ENCODE measurements at regions not wholly inside any gene's neighbourhood (a gene's known extent, or its start where the extent isn't known, plus 50 kb on each side); places are given as distances from the start of the nearest gene placed in this dataset.

DNA sequence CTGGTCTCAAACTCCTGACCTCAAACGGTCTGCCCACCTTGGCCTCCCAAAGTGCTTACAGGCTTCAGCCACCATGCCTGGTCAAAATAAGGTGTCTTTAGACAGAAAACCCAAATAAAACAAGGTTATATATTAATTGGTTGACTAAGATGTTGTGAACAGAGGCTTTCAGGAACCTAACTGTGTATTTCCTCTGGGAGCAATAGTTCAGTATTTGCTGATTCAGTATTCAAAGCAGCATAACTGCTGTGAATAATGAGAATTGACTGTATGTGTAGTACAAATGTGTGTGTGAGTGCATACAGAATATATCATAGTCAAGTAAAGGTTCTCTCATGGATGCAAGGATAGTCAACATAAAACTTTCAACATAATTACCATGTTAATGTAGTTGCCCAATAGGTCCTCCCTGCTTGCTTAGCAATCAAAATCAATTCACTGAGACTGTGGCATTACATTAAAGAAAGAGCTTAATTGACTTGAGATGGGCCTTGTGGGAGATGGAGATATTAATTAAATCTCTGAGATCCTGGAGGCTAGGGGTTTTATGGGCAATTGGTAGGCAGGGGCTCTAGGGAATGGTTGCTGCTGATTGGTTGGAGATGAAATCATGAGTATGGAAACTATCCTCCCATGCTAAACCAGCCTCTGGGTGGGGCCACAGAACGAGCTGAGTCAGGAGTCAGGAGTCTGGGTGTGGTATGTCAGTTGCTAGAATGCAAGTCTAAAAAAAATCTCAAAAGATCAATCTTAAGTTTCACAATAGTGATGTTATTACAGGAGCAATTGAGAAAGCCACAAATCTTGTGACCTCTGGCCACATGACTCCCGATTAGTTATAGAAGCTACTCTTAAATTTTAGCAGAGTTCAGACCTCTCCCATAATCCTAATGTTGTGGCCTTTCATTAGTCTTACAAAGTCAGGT, 162.7 kb downstream of the AKR1D1 start (continued):
- no peak for TF ChIP-seq FOS (IDR thresholded peaks at IDR 0.05; ENCODE audit: low read depth, low read length)

- POLR2A ChIA-PET (ENCODE audit: unreplicated experiment) = no interaction called here
- Histone ChIP-seq H2BK5ac (ENCODE audit: low read depth, low read length, poor library complexity, severe bottlenecking) (no peak overlapping the region), H3K27me3 (ENCODE audit: control insufficient read depth, insufficient read depth, low read length) (no peaks in the 10 kb centered on the region), H4K20me1 (ENCODE audit: insufficient read depth, low read length) (no peaks in the 10 kb centered on the region), H3K9ac (ENCODE audit: low read depth, low read length) (no peak overlapping the region), H3K4me3 (ENCODE audit: insufficient read depth, low read depth, low read length) (no peak overlapping the region), H3K79me1 (ENCODE audit: low read depth in 1 of 2, low read length in 2 of 2) (no peaks in the 10 kb centered on the region), H3K14ac (replicated peaks; ENCODE audit: low read depth, low read length) (no peak overlapping the region), H2AFZ (replicated peaks; ENCODE audit: low read length, poor library complexity) (no peak overlapping the region), H3K9me1 (ENCODE audit: insufficient read depth, low read length) (no peaks in the 10 kb centered on the region), H3K56ac (ENCODE audit: extremely low read depth, insufficient read depth, low read length) (no peak overlapping the region), H3K4me2 (ENCODE audit: low read depth, low read length) (no peak overlapping the region), H3K9me3 (ENCODE audit: control insufficient read depth, insufficient read depth, low read length) (peaks cover 8% of the 10 kb centered on the region), H4K5ac (ENCODE audit: low read depth, low read length) (no peak overlapping the region), H3K4ac (ENCODE audit: low read depth, low read length) (no peak overlapping the region), H3K23ac (ENCODE audit: low read depth, low read length) (no peak overlapping the region), H2BK15ac (ENCODE audit: low read depth, low read length) (no peak overlapping the region), H2BK120ac (ENCODE audit: low read depth, low read length) (no peak overlapping the region), H2AK9ac (replicated peaks; ENCODE audit: low read depth, low read length, poor library complexity) (no peak overlapping the region), H4K91ac (ENCODE audit: insufficient read depth, low read depth, low read length) (no peak overlapping the region), H2AK5ac (ENCODE audit: low read depth, low read length) (no peak overlapping the region), H3K36me3 (ENCODE audit: control insufficient read depth, insufficient read depth, low read length) (no peaks in the 10 kb centered on the region), H3K18ac (ENCODE audit: low read depth, low read length) (no peak overlapping the region), H2BK20ac (ENCODE audit: low read depth, low read length) (no peak overlapping the region), H3K4me1 (ENCODE audit: control insufficient read depth, insufficient read depth, low read length) (no peaks in the 10 kb centered on the region), H4K8ac (ENCODE audit: low read depth in 2 of 2, low read length in 2 of 2) (no peak overlapping the region), H3K27ac (ENCODE audit: insufficient read depth, low read length) (no peak overlapping the region)
- dilution Hi-C loops (cut with HindIII; ENCODE audit: low sequenced_read_pairs, unreplicated experiment) = no loop called here
- TF ChIP-seq MAFK (IDR thresholded peaks at IDR 0.05; ENCODE audit: low read depth, low read length) (no peak), RAD21 (IDR thresholded peaks at IDR 0.05; ENCODE audit: low read length) (no peak), CHD1 (IDR thresholded peaks at IDR 0.05; ENCODE audit: low read depth, low read length) (no peak), CEBPB (IDR thresholded peaks at IDR 0.05; ENCODE audit: low read depth, low read length) (no peak), RCOR1 (IDR thresholded peaks at IDR 0.05; ENCODE audit: insufficient replicate concordance, low read length) (no peak)
- BruUV-seq (replicated peaks) = no TSS peak
- ATAC-seq (ENCODE audit: low read depth) (no peak), DNase-seq (no peak)
- in situ Hi-C loops (cut with MboI; ENCODE audit: low sequenced_read_pairs) = no loop called here
- CTCF ChIA-PET = no interaction called here
- WGBS, 2 experiments (ENCODE audit: extremely low coverage in 2 of 2, insufficient read length in 1 of 2) = no CpG with 5 or more reads among the region's 5 CpGs
- intact Hi-C loops (cut with micrococcal nuclease) = no loop called here
Observed at GRCh38 chr7:138243430-138243829, 167.2 kb downstream of the AKR1D1 start.

Data from IMR-90 (cell line).